ENCODE measurements at regions not wholly inside any gene's neighbourhood (a gene's known extent, or its start where the extent isn't known, plus 50 kb on each side); places are given as distances from the start of the nearest gene placed in this dataset.
A peak's percentile ranks its signal among the peaks of the same experiment; 100 is the strongest.

DNA sequence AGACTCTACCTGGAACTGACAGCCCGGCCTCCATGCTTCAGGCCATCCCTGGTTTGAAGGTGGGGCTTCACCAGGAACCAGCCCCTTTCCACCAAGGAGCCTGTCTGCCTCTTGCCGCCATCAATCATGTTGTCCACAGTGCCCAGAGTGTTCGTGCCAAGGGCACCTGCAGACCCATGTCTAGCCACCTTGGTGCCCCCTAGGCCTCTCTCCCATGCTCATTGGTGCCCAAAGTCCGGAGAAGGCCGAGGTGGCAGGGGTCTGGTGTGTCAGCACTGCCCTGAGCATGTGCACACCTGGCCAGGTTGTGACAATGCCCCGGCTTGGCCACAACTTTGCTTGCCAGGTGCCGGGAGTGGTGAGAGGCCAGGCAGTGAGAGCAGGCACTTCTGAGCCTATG lies 114.8 kb downstream of the COPS8 start:
- DNase-seq (ENCODE audit: low spot score) (no peak), ATAC-seq (ENCODE audit: low FRiP score) (no peak)
- TF ChIP-seq, protein P1, sequence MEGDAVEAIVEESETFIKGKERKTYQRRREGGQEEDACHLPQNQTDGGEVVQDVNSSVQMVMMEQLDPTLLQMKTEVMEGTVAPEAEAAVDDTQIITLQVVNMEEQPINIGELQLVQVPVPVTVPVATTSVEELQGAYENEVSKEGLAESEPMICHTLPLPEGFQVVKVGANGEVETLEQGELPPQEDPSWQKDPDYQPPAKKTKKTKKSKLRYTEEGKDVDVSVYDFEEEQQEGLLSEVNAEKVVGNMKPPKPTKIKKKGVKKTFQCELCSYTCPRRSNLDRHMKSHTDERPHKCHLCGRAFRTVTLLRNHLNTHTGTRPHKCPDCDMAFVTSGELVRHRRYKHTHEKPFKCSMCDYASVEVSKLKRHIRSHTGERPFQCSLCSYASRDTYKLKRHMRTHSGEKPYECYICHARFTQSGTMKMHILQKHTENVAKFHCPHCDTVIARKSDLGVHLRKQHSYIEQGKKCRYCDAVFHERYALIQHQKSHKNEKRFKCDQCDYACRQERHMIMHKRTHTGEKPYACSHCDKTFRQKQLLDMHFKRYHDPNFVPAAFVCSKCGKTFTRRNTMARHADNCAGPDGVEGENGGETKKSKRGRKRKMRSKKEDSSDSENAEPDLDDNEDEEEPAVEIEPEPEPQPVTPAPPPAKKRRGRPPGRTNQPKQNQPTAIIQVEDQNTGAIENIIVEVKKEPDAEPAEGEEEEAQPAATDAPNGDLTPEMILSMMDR (IDR thresholded peaks at IDR 0.05): no peak

DNA sequence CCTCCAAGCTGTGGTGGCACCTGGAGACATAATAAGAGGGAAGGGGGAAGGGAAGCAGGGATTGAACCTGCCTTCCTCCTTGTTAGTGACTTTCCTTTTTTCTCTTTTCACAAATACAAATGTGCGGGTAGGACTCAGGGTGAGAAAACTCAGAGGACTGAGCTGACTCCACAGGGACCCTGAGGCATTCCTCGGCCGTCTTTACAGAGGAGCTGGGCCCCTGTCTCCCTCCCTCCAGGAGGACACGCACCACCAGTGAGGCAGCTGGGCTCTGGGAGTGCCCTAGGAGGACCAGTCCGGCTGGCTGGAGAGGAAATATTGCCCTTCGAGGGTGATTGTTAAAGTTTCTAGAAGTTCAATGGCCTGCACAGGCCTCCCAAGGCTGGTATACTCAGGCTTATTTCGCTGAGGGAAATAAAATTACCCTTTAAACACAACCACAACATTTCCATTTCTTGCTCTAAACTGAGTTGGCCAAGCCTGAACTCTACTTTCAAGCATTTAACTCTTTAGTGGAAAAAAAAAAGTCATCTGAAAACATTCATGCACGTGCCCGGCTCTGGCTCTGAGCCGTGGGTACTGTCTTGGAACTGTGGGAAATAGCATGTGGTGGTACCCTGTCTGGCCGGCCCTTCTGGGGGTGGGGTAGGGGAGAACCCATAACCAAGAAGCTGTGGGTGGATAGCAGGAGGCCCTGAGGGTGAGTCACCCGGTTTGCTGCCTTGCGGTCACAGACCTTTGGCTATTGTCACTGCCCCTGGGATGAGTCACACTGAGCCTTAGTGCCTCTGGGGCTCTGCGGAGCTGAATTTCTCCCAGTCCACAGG lies 116.0 kb downstream of the COPS8 start:
- no peak for ATAC-seq (ENCODE audit: low FRiP score)
- TF ChIP-seq, protein P1 (IDR thresholded peaks at IDR 0.05): no peak
- no peak for DNase-seq (ENCODE audit: low spot score)

DNA sequence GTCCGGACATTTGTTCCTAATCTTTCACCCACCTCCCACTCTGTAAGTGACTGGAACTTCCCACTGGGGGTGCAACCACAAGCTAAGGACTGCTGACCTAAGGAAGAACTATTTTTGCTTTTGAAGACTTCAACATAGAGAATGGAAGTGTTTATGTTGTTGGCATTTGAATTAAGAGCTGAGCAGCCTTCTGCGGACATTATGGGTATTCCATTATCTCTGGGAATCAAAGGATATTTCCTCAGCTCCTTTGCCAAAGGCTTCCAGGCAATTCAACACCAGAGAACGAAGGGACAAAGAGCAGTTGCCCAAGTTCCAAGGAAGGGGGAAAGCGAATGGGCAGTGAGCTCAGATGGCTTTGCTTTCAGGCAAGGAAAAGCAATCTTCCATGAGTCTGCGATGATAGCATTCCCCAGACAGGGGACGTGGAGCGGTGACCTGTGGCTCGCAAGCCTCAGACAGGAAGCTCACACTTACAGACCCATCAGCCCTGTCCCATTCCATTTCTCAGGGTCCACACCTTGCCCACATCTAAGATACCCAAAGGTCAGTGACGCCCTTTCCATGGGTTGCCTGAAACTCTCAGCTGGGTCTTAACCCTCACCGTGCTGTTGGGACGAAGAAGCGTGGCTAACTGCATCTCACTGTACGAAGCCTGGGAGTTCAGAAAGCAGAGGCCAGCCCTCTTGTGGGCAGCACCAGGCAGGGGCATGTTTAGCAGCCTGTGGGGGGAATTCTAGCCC lies 116.8 kb downstream of the COPS8 start:
- no peak for ATAC-seq (ENCODE audit: low FRiP score)
- no peak for DNase-seq (ENCODE audit: low spot score)
- TF ChIP-seq, protein P1 (IDR thresholded peaks at IDR 0.05): no peak

DNA sequence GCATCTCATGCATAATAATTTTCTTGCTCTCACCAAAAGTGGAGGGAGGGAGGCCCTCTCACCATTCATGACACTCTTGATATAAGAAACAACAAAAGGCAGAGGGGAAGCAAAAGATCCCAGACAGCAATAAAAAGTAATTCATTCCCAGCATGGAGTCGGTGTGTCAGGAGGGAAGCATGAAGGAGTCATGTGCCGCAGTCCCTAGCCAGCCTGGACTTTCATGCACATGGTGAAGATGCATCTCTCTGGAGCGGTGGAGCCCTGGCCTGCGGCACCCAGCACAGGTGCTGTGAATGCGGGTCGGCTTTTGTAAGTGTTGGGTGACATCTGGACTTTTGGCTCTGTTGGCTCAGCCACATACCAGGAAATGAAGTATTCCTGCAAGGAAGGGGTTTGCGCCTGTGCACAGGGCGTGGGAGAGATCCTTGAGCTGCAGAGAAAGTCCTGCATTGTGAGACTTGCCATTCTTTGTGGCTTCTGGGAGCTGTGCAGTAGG lies 119.4 kb downstream of the COPS8 start:
- TF ChIP-seq, protein P1 (IDR thresholded peaks at IDR 0.05): no peak
- ATAC-seq (ENCODE audit: low FRiP score) (no peak), DNase-seq (ENCODE audit: low spot score) (no peak)

DNA sequence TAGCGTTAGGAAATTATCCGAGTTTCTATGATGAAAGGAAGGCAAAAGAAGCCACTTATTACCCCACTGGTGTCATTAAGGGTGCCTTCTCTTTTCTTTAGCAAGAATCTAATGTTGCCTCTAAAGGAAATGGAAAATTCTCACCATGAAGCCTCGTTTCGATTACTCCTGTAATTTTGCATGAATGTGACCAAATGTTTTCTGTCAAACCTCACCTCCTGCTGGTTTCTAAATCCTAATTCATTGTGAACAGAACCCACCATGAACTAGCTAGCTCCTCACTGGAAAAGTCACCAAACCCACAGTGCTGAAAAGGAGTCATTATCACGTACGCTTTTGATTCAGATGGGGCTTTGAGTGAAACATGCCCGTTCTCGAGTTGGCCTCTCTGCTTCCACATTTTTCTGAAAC lies 119.9 kb downstream of the COPS8 start:
- TF ChIP-seq, protein P1 (IDR thresholded peaks at IDR 0.05): no peak
- no peak for ATAC-seq (ENCODE audit: low FRiP score)
- no peak for DNase-seq (ENCODE audit: low spot score)

DNA sequence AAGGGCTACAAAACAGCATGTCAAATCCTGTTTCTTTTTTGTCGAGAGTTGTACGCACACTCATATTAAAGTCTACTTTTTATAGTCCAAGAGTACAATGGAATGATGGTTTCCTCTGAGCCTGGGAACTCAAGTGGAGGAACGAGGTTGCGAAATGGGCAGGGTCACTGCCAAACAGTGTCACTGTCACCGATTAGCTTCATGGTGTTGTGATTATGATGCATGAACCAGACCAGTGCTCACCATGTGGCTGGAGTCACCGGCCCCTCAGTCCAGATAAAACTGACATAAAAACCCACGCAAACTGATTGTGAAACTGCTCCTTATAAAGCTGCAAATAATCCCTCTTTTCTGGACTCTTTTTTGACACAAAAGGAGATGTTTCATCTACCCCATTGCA lies 122.0 kb downstream of the COPS8 start:
- TF ChIP-seq, protein P1 (IDR thresholded peaks at IDR 0.05): no peak
- ATAC-seq (ENCODE audit: low FRiP score) (no peak), DNase-seq (ENCODE audit: low spot score) (peak; percentile 50)
